B cell (primary cell): ENCODE measurements at regions not wholly inside any gene's neighbourhood (a gene's known extent, or its start where the extent isn't known, plus 50 kb on each side); places are given as distances from the start of the nearest gene placed in this dataset.

ENCODE experiments used
- ATAC-seq: fragments of 200-7000 bp; cut with Tn5 transposase; one replicate; pipeline ENCODE4 v1.10.0; 2021; ENCODE audit warnings: low read depth, mild to moderate bottlenecking, moderate number of reproducible peaks, moderate library complexity
- CTCF ChIA-PET: fragments of 350-600 bp; sonication (Branson Sonifier 250); formaldehyde crosslinking; loops from one replicate; lab custom pipeline; 2021; ENCODE audit warnings: antibody characterized with exemption, inconsistent platforms; lab: Charles Lee
- POLR2A ChIA-PET: fragments of 350-600 bp; sonication (Branson Sonifier 250); formaldehyde crosslinking; loops from one replicate; lab custom pipeline; 2021; ENCODE audit warnings: antibody characterized with exemption; lab: Charles Lee
- DNase-seq: peaks from one replicate; pipeline ENCODE4 v3.0.0; 2013
- H2AFZ ChIP-seq: 2 replicates; pipeline ENCODE4 v1.6.1; 2012; ENCODE audit warnings: mild to moderate bottlenecking, low read depth, low read length; ENCODE audit not compliant: insufficient read depth, poor library complexity, severe bottlenecking
- H3K27ac ChIP-seq, 2 donors: 1 replicate in 1 of 2; 2 replicates in 1 of 2; pipeline ENCODE4 v1.5.1; 2012 to 2013; ENCODE audit warnings: low read length in 2 of 2, mild to moderate bottlenecking in 2 of 2, moderate library complexity in 1 of 2
- H3K27me3 ChIP-seq, 4 experiments: fragments of 200-600 bp in 1 of 4; sonication (generic) in 1 of 4; replicated peaks in 1 of 4; 1 replicate in 2 of 4; 2 replicates in 2 of 4; pipeline versions ENCODE4 v1.6.1 to v1.7.0; 2013 to 2016; ENCODE audit warnings: low read length in 3 of 4, mild to moderate bottlenecking in 2 of 4, mixed read lengths in 1 of 4, moderate library complexity in 1 of 4; ENCODE audit not compliant: insufficient read depth in 4 of 4, control insufficient read depth in 3 of 4; ENCODE audit errors: control extremely low read depth in 1 of 4
- H3K36me3 ChIP-seq, 2 experiments: replicated peaks in 1 of 2; 1 replicate in 1 of 2; 2 replicates in 1 of 2; pipeline versions ENCODE4 v1.6.1 to v1.7.1; 2013; ENCODE audit warnings: low read length in 1 of 2; ENCODE audit not compliant: insufficient read depth in 2 of 2, control insufficient read depth in 1 of 2; ENCODE audit errors: control extremely low read depth in 1 of 2, extremely low read depth in 1 of 2
- H3K4me1 ChIP-seq, 2 donors: fragments of 200-600 bp in 1 of 2; sonication (generic) in 1 of 2; 1 replicate in 1 of 2; 2 replicates in 1 of 2; pipeline versions ENCODE4 v1.5.1 to v1.6.1; 2013 to 2017; ENCODE audit warnings: low read length in 2 of 2; ENCODE audit not compliant: control insufficient read depth in 2 of 2, insufficient read depth in 2 of 2
- H3K4me2 ChIP-seq: replicated peaks from 2 replicates; pipeline ENCODE3; 2012; ENCODE audit warnings: mild to moderate bottlenecking, low read depth, low read length; ENCODE audit not compliant: poor library complexity, severe bottlenecking
- H3K4me3 ChIP-seq, 5 experiments: fragments of 200-600 bp in 1 of 5; sonication (generic) in 1 of 5; 1 replicate in 3 of 5; 2 replicates in 2 of 5; pipeline versions ENCODE4 v1.5.1 to v1.7.0; 2011 to 2016; ENCODE audit warnings: low read length in 4 of 5, mild to moderate bottlenecking in 4 of 5, low read depth in 2 of 5, control low read depth in 1 of 5, moderate library complexity in 1 of 5; ENCODE audit not compliant: insufficient read depth in 1 of 5; ENCODE audit errors: control extremely low read depth in 1 of 5, extremely low read depth in 1 of 5
- H3K79me2 ChIP-seq: fragments of 200-600 bp; sonication (generic); one replicate; pipeline ENCODE4 v1.6.0; 2016; ENCODE audit warnings: low read length; ENCODE audit not compliant: control insufficient read depth, insufficient read depth
- H3K9ac ChIP-seq: fragments of 200-600 bp; sonication (generic); 2 replicates; pipeline ENCODE4 v1.6.1; 2017; ENCODE audit warnings: mild to moderate bottlenecking, low read length, moderate library complexity
- H3K9me3 ChIP-seq, 3 donors: one replicate each; pipeline versions ENCODE4 v1.6.1 to v1.7.1; 2013; ENCODE audit warnings: low read length in 2 of 3; ENCODE audit not compliant: control insufficient read depth in 2 of 3, insufficient read depth in 1 of 3; ENCODE audit errors: control extremely low read depth in 1 of 3
- H4K20me1 ChIP-seq: 2 replicates; pipeline ENCODE4 v1.6.0; 2012; ENCODE audit warnings: mild to moderate bottlenecking, low read length; ENCODE audit not compliant: insufficient read depth, control insufficient read depth, poor library complexity, severe bottlenecking
- H3K27ac Mint-ChIP-seq: one replicate; pipeline ENCODE4 v1.8.0; 2021; ENCODE audit warnings: mixed read lengths
- H3K27me3 Mint-ChIP-seq: one replicate; pipeline ENCODE4 v1.8.0; 2021; ENCODE audit warnings: mixed read lengths
- H3K4me1 Mint-ChIP-seq: one replicate; pipeline ENCODE4 v1.8.0; 2021; ENCODE audit warnings: mixed read lengths
- H3K4me3 Mint-ChIP-seq: one replicate; pipeline ENCODE4 v1.8.0; 2021; ENCODE audit warnings: mixed read lengths
- H3K9me3 Mint-ChIP-seq: one replicate; pipeline ENCODE4 v1.8.0; 2022; ENCODE audit warnings: mixed read lengths; ENCODE audit not compliant: insufficient read depth
- EZH2 ChIP-seq: IDR thresholded peaks from 2 replicates; pipeline ENCODE4 v1.6.1; 2012; ENCODE audit warnings: borderline replicate concordance, low read depth, mild to moderate bottlenecking, moderate library complexity, low read length; ENCODE audit not compliant: insufficient read depth, poor library complexity, severe bottlenecking
- WGBS: methylation state at CpG from one replicate; pipeline ENCODE4 v1.1.5; 2013; ENCODE audit warnings: missing lambda C conversion rate; ENCODE audit not compliant: insufficient coverage; 5-methylcytosine and 5-hydroxymethylcytosine counted together
- intact Hi-C: fragments of 100-400 bp; cut with micrococcal nuclease; formaldehyde crosslinking; loops from one replicate; pipeline ENCODE4 v1.10.0; 2022
- TF ChIP-seq, protein P1 (sequence below): fragments of 200-600 bp; IDR thresholded peaks from one replicate; pipeline ENCODE4 v1.8.0; 2022; ENCODE audit warnings: antibody characterized with exemption, mild to moderate bottlenecking

DNA sequence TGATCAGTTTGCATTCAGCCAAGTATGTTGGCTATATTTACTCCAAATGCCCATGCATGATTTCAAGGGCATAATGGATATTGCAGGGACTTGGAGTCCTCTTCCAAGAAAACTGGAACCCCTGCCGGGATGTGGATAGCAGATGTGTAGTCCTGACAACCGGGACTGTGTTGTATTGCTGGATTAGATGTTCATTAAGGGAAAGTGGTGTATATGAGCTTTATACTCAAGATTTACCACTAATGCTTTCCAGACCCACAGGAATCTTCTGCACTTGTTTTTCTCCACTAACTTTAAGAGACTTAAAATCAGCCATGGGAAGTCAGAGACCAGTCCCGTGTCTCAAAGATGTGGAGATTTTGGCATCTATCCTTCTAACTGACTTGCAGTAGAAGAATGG is 770.9 kb downstream of the HDGFL1 start:
- no peaks in the 10 kb centered on the region for H3K4me1 Mint-ChIP-seq
- intact Hi-C loops: no loop called here
- no peak overlapping the region for H3K4me3 Mint-ChIP-seq
- H3K9me3 Mint-ChIP-seq: no peaks in the 10 kb centered on the region
- POLR2A ChIA-PET: no interaction called here
- Histone ChIP-seq H3K4me1 (no peaks in the 10 kb centered on the region), H3K4me3 (no peak overlapping the region), H3K9ac (no peak overlapping the region), H3K79me2 (no peaks in the 10 kb centered on the region), H2AFZ (no peak overlapping the region), H3K9me3 (peaks cover 0 to 2% (median 0%) of the 10 kb centered on the region in 3 donors), H3K36me3 (no peaks in the 10 kb centered on the region), H3K4me2 (no peak overlapping the region), H3K27me3 (no peaks in the 10 kb centered on the region), H3K27ac (no peak overlapping the region), H4K20me1 (no peaks in the 10 kb centered on the region)
- CTCF ChIA-PET: no interaction called here
- no peak for DNase-seq
- TF ChIP-seq, protein P1, sequence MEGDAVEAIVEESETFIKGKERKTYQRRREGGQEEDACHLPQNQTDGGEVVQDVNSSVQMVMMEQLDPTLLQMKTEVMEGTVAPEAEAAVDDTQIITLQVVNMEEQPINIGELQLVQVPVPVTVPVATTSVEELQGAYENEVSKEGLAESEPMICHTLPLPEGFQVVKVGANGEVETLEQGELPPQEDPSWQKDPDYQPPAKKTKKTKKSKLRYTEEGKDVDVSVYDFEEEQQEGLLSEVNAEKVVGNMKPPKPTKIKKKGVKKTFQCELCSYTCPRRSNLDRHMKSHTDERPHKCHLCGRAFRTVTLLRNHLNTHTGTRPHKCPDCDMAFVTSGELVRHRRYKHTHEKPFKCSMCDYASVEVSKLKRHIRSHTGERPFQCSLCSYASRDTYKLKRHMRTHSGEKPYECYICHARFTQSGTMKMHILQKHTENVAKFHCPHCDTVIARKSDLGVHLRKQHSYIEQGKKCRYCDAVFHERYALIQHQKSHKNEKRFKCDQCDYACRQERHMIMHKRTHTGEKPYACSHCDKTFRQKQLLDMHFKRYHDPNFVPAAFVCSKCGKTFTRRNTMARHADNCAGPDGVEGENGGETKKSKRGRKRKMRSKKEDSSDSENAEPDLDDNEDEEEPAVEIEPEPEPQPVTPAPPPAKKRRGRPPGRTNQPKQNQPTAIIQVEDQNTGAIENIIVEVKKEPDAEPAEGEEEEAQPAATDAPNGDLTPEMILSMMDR: no peak
- TF ChIP-seq EZH2: no peak
- no peaks in the 10 kb centered on the region for H3K27me3 Mint-ChIP-seq
- H3K27ac Mint-ChIP-seq: no peak overlapping the region
- 100% methylated on average over 1 of the region's 3 CpGs for WGBS
- no peak for ATAC-seq

DNA sequence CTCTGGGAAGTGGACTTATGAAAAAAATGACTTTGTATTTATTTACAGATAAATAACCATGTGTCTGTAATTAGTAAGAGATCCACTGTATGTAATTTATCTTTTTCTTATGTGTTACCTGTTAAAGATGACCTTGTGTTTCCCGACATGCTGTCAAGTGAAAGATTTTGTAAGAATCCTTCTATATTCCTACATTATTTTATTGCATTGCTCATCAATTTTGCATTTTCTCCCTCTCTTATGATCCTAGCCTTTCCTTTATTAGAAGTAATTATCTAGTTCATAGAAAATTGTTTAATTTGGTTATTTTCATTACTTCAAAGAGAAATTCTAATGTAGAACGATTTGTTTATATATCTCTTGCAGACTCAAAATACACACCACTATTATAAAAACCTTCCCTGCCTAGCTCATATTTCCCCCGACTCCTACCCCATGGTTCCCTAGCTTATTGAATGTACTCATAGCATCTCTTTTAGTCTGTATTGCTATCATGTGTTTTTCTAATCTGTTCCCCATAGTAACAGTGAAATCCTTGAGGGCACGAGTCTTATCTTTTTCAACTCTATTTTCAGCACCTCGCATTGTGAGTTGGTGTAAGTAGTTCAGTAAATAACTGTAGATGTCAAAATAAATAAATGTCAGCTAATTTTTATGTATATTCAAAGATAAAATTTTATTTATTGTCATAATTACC is 774.4 kb downstream of the HDGFL1 start:
- POLR2A ChIA-PET: no interaction called here
- DNase-seq (no peak), ATAC-seq (no peak)
- Histone ChIP-seq H3K27ac (no peak overlapping the region), H3K4me1 (no peaks in the 10 kb centered on the region), H3K4me3 (no peak overlapping the region), H2AFZ (no peak overlapping the region), H3K9me3 (peaks cover 0 to 2% (median 0%) of the 10 kb centered on the region in 3 donors), H3K79me2 (no peaks in the 10 kb centered on the region), H3K27me3 (no peaks in the 10 kb centered on the region), H3K36me3 (no peaks in the 10 kb centered on the region), H3K9ac (no peak overlapping the region), H4K20me1 (no peaks in the 10 kb centered on the region), H3K4me2 (no peak overlapping the region)
- CTCF ChIA-PET: no interaction called here
- Mint-ChIP-seq H3K27ac (no peak overlapping the region), H3K4me3 (no peak overlapping the region), H3K9me3 (no peaks in the 10 kb centered on the region), H3K27me3 (no peaks in the 10 kb centered on the region), H3K4me1 (no peaks in the 10 kb centered on the region)
- intact Hi-C loops: no loop called here
- WGBS: no CpG with 5 or more reads among the region's 5 CpGs
- no peak for TF ChIP-seq EZH2
